ENCODE measurements at regions not wholly inside any gene's neighbourhood (a gene's known extent, or its start where the extent isn't known, plus 50 kb on each side); places are given as distances from the start of the nearest gene placed in this dataset.

DNA sequence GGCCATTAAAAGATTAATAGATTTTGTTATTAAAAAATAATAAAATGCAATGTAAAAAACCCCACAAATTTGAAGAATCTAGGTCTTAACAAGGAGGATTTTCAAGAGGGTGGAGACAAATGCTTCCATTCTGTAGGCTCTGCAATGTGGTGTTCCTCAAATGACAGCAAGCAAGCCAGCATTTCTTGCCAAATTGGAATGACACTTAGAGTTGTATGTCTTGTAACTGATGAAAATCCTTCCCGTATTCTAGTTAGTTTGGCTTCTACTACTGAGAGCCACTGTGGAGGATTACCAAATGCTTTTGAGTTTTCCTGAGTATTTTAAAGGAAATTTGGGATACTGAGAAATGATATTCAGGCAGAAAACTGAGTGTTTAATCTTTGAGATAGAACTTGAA lies 1225.5 kb upstream of the CITED2 start:
- TF ChIP-seq CTCF (conservative IDR thresholded peaks at IDR 0.05) (no peak), EZH2 (IDR thresholded peaks at IDR 0.05; ENCODE audit: low read depth) (no peak)

All from PC-9 (cell line).